Activated T-cell treated with anti-CD3 and anti-CD28 coated beads for 1 hour (primary cell): ENCODE measurements at regions not wholly inside any gene's neighbourhood (a gene's known extent, or its start where the extent isn't known, plus 50 kb on each side); places are given as distances from the start of the nearest gene placed in this dataset.

Source experiments
- DNase-seq: peaks from one replicate; pipeline ENCODE4 v3.0.0-alpha.2; 2020; ENCODE audit warnings: low read depth

GRCh38 chr6:165949324-165949723, 218.3 kb downstream of the TBXT start:
- DNase-seq: no peak

DNA sequence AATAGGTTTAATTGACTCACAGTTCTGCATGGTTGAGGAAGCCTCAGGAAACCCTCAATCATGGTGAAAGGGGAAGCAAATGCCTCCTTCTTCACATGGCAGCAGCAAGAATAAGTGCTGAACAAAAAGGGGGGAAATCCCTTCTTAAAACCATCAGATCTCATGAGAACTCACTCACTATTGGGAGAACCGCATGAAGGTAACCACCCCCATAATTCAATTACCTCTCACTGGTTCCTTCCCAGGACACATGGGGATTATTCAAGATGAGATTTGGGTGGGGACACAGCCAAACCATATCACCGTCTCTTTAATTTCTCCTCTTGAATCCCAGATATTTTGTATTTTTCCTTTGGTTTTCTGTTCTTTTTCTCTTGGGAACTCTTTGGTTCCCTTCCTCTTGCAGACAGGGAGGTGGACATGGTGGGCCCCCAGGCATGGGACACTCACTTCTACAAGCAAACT, 223.6 kb downstream of the TBXT start:
- no peak for DNase-seq

GRCh38 chr6:165941786-165942185, 225.9 kb downstream of the TBXT start:
- DNase-seq: no peak

DNA sequence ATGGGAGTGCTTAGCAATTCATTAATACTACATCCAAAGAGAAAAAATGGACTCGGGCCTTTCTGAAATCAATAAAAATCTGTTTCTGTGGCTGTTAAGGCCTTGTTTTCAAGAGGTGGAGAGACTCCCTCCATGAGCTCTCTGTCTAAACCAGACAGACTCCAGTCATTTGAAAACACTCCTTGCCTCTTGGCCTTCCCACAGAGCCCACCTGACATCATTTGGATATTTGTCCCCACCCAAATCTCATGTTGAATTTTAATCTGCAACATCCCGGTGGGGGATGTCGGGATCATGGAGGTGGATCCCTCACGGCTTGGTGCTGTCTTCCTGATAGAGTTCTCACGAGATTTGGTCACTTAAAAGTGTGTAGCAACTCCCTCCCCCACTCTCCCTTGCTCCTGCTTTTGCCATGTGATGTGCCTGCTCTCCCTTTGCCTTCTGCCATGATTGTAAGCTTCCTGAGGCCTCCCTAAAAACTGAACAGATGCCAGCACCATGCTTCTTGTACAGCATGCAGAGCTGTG, 226.3 kb downstream of the TBXT start:
- no peak for DNase-seq

- no peak for DNase-seq
Observed at GRCh38 chr6:165940366-165940765, 227.3 kb downstream of the TBXT start.

DNA sequence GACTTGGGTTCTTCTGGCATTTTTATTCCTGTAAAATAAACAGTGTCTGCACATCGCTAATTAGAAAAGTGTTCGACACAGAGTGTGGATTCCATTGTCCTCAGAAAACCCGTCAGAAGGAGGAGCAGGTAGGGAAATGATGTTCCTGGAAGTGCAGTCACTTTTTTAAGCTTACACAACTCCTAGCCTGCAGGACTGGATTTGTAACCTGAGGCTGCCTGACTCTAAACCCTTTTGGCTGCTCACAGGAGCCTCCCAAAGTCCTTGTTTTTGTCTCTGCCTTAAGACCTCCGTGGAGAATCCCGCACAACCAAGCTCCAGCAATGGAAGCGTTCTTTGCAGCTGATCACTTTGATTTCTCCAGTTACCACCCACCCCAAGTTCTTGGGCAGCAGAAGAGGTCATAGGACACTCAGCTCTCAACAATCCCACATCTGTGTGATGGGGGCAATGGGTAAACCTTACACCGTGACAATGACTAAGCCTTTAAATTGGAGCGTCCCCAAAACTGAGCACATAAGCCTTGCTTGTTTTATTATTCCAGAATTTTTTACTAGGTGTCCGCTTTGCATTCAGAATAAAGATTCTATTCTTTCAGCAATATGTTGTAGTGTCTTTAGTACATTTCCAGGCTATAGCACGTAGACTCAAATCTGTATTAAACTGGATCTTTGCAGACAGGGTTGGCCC, 227.9 kb downstream of the TBXT start:
- no peak for DNase-seq

DNA sequence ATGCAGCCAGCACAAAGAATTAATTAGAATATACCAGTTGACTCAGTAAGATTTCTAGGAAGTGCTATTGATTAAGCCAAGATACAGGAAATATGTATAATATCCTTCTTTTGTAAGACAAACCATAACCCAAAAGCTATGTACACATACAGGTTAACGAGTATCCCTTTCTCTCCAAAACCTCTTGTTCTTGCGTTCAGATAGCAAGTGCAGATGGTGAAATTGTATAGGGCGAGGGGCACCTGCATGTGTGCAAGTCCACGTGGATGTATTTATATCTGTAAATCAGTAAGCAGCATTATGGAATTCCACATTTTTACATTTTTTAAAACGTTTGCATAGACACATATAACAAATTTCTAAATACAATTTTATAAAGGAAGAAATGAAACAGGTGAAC, 228.6 kb downstream of the TBXT start:
- DNase-seq: no peak

DNA sequence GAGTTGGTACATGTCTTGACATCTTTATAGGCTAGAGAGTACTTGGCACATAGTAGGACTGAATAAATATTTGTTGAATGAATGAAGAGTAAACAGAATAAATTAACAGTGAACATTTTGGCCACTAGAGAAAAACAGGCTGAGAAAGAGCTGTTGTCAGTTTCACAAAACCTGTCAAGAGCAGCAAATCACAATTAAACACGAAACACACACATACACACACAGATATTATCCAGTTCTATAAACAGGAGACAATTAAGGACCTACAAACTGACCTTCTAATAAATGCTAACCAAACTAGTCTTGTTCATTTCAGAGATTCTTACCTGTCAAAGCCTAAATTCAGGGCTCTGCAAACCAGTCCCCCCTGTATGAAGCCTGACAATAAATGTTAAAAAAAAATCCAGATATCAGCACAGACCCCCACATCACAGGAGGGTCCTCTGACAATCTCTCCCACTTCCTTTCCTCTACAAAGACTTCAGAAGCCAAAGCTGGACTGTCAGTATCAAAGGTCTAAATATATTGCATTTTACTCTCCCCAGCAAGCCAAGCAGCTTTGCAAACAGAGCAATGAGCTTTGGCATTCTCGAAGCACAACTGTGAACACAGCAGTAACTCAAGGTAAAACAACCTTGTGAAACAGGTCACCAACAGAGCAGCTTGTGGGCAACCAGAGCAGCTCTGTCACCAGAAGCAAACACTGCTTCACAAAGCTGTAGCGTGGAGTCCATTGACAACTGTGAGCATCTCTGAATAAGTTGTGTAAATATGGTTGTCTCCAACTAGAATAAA, 229.9 kb downstream of the TBXT start:
- DNase-seq: no peak

GRCh38 chr6:165936660-165937059, 231.0 kb downstream of the TBXT start:
- DNase-seq: no peak

DNA sequence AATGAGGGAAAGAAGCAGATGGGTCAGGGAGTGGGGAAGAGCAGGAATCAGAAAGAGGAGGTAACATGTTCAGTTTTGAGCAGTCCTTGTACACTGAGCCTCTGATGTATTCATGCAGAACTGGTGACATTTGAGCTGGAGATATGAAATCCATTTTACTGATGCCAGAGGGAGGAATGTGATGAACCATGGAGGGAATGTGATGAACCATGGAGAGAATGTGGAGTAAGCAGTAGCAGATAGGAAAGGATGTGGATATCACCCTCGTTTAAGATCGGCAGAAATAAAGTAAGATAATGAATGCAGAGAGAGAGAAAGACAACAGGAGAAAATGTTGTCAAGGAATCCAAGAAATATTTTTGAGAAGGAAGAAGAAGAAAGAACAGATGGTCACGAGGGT, 231.6 kb downstream of the TBXT start:
- DNase-seq: no peak

DNA sequence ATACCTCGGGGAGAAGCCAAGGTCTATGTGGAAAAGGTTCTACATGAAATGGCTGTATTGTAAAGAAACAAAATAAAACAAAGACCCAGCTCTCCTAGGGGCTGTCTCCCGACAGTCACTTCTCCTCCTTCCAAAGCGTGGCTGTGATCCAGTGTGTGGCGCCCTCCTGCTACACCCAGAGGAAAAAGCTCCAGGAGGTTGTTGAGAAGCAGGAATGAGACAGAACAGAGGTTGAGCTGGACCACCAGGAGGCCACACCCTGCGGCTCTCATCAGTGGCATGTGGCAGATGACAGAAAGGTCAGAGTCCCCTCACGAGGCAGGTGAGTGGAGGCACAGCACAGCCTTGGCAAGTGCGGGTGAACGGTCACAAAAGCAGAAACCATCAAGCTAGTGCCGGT, 236.0 kb downstream of the TBXT start:
- DNase-seq: no peak

DNA sequence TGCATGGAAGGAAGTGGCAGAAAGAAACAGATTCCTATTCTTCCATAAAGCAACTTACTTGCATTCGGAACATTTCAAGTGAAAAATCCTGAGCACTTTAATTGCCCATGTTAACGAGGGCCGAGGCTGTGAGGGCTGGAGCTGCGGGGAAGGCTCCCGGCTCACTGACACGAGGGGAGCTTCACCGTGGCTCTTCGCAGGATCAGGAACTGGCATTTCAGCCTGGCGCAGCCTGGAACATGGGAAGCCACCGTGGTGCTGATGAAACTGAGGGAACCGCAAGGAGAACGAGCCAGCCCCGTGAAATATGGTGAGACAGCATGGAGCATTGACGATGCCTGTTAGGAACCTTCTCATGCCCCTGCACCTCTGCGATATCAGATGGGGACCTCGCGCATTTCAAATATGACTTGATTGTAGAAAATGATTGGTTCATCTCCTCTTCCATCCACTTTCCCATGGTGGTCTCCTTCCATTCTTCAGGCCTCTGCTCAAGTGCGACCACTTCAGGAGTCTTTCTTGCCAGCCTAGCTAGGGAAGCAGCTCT, 236.9 kb downstream of the TBXT start:
- DNase-seq: no peak

DNA sequence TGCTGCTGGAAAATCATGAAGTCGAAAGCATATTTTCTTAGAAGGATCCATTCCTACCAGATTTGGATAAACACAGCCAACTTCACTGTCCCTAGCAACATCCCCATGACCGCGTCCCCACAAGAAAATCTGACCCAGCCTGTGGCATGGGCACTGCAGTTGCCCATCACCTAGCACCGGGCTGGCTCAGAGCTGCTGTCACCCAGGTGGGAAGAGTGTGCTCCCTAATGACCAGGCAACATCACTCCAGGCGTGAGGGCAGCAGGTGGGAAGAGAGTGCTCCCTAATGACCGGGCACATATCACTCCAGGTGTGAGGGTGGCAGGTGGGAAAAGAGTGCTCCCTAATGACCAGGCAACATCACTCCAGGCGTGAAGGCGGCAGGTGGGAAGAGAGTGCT, 238.0 kb downstream of the TBXT start:
- no peak for DNase-seq

- no peak for DNase-seq
Observed at GRCh38 chr6:165926378-165926777, 241.3 kb downstream of the TBXT start.

GRCh38 chr6:165925474-165926156, 242.0 kb downstream of the TBXT start:
- no peak for DNase-seq

GRCh38 chr6:165922309-165922794, 245.3 kb downstream of the TBXT start:
- DNase-seq: no peak

DNA sequence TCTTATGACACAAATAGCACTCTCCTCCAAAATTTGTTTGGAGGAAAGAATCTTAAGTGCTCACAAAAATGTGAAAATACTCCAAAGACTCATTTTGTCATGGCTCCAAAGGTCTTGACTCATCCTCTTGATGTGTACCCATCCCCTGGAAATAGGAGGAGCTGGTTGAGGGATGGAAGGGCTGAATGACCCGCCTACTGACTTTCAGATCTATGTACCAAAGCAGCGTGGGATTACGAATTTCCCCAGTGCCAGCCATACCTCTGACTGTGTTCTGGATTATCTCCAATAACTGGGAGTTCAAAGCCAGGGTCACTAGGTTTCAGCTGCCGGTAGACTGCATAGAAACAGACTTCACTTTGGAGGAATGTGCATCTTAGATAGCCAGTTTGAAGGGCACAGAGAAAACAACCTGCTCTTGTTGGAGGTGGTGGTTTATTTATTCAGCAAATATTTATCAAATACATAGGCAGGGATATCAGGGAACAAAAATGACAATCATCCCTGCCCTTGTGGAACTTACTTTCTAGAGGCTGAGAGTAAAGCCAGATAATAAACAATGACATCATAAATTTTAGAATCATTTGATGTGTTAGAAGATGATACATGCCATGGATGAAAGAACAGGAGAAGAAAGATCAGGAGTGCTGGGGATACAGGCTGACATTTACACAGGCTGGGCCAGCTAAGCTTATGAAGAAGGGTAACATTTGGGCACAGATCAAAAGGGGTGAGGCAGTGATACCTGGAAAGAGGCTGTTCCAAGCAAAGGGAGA, 246.6 kb downstream of the TBXT start:
- DNase-seq: no peak

DNA sequence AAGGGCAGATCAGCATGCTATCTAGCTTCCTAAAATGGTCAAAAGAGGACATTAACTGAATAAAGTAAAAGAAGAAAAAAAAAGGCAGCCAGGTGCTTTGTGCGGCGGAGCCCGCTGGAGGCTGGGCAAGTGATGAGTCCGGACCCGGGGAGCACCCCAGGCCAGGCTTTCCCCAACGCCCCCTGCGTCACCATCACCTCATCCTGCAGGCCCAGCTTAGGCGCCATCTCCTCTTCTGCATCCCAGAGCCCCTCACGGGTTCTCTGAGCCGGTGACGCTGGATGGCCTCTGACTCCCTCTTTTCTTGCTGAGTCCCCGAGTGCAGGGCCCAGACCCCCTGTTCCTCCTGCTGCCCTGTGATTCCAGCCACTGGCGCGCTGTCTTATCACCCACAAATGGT, 250.1 kb downstream of the TBXT start:
- DNase-seq: no peak

GRCh38 chr6:165915022-165915770, 252.2 kb upstream of the PDE10A start:
- DNase-seq: no peak

- no peak for DNase-seq
Observed at GRCh38 chr6:165913676-165914570, 250.9 kb upstream of the PDE10A start.
